SK-N-SH (cell line): ENCODE measurements at regions not wholly inside any gene's neighbourhood (a gene's known extent, or its start where the extent isn't known, plus 50 kb on each side); places are given as distances from the start of the nearest gene placed in this dataset.

Source experiments
- CTCF ChIA-PET: fragments of 300-600, 350-600 bp; formaldehyde crosslinking; extraction: SDS; loops from one replicate; lab custom pipeline; 2021; lab: Yijun Ruan, JAX
- POLR2A ChIA-PET: fragments of 350-600 bp; sonication (Branson Sonifier 250); formaldehyde crosslinking; extraction: SDS; loops from one replicate; lab custom pipeline; 2020; ENCODE audit warnings: antibody characterized with exemption, inconsistent platforms; lab: Yijun Ruan, JAX
- DNase-seq: peaks from one replicate; pipeline ENCODE4 v3.0.0; 2012
- H2AFZ ChIP-seq: fragments of 200-600 bp; sonication (generic); 2 replicates; pipeline ENCODE4 v1.8.1; 2016; ENCODE audit warnings: antibody characterized with exemption, mild to moderate bottlenecking, low read depth
- H3F3A ChIP-seq: fragments of 200-600 bp; sonication (generic); replicated peaks from 2 replicates; pipeline ENCODE3; 2016; ENCODE audit warnings: antibody characterized with exemption, mild to moderate bottlenecking; ENCODE audit not compliant: insufficient read depth
- H3K27ac ChIP-seq, 2 experiments: fragments of 200-500 bp in 1 of 2; fragments of 200-600 bp in 1 of 2; sonication (Bioruptor generic) in 1 of 2; sonication (generic), shearing (Covaris generic) in 1 of 2; 2 replicates each; pipeline versions ENCODE4 v1.5.1 to v1.6.1; 2014 to 2016; ENCODE audit warnings: low read depth in 2 of 2, inconsistent platforms in 1 of 2, low read length in 1 of 2, mild to moderate bottlenecking in 1 of 2, mixed read lengths in 1 of 2
- H3K27me3 ChIP-seq: fragments of 200-600 bp; sonication (generic), shearing (Covaris generic); 2 replicates; pipeline ENCODE4 v1.6.1; 2016; ENCODE audit warnings: mixed run types; ENCODE audit not compliant: insufficient read depth
- H3K36me3 ChIP-seq, 2 experiments: fragments of 200-500 bp in 1 of 2; fragments of 200-600 bp in 1 of 2; sonication (Bioruptor generic) in 1 of 2; sonication (generic) in 1 of 2; replicated peaks in 1 of 2; 2 replicates each; pipeline versions ENCODE3 to v1.5.1; 2014 to 2016; ENCODE audit warnings: low read length in 1 of 2, mild to moderate bottlenecking in 1 of 2; ENCODE audit not compliant: insufficient read depth in 2 of 2, control insufficient read depth in 1 of 2
- H3K4me1 ChIP-seq, 2 experiments: fragments of 200-500 bp in 1 of 2; fragments of 200-600 bp in 1 of 2; sonication (Bioruptor generic) in 1 of 2; sonication (generic), shearing (Covaris generic) in 1 of 2; 2 replicates each; pipeline versions ENCODE4 v1.5.1 to v1.6.1; 2014 to 2016; ENCODE audit warnings: low read depth in 1 of 2, low read length in 1 of 2, mixed run types in 1 of 2; ENCODE audit not compliant: insufficient read depth in 2 of 2, control insufficient read depth in 1 of 2
- H3K4me2 ChIP-seq: fragments of 200-600 bp; sonication (generic), shearing (Covaris generic); 2 replicates; pipeline ENCODE4 v1.6.1; 2017; ENCODE audit warnings: mixed run types
- H3K4me3 ChIP-seq, 2 experiments: fragments of 200-500 bp in 1 of 2; fragments of 200-600 bp in 1 of 2; sonication (Bioruptor generic) in 1 of 2; sonication (generic), shearing (Covaris generic) in 1 of 2; 2 replicates each; pipeline versions ENCODE4 v1.5.1 to v1.8.1; 2014 to 2016; ENCODE audit warnings: low read depth in 2 of 2, inconsistent platforms in 1 of 2, low read length in 1 of 2, mild to moderate bottlenecking in 1 of 2, mixed read lengths in 1 of 2, moderate library complexity in 1 of 2
- H3K79me2 ChIP-seq: fragments of 200-600 bp; sonication (generic); 2 replicates; pipeline ENCODE4 v1.8.1; 2017; ENCODE audit warnings: mild to moderate bottlenecking; ENCODE audit not compliant: insufficient read depth
- H3K9ac ChIP-seq: fragments of 200-600 bp; sonication (generic); 2 replicates; pipeline ENCODE4 v1.6.1; 2017; ENCODE audit warnings: mixed run types
- H3K9me2 ChIP-seq: fragments of 200-600 bp; sonication (generic); 2 replicates; pipeline ENCODE4 v1.6.1; 2017; ENCODE audit warnings: mixed run types
- H3K9me3 ChIP-seq: fragments of 200-600 bp; sonication (generic); 2 replicates; pipeline ENCODE4 v1.6.1; 2017; ENCODE audit warnings: mixed run types, mild to moderate bottlenecking, moderate library complexity
- H4K20me1 ChIP-seq: fragments of 200-600 bp; sonication (generic); 2 replicates; pipeline ENCODE4 v1.6.1; 2017; ENCODE audit warnings: mild to moderate bottlenecking, mixed run types; ENCODE audit not compliant: insufficient read depth
- CHD2 ChIP-seq: fragments of 150-350 bp; IDR thresholded peaks from 2 replicates; pipeline ENCODE4 v1.6.1; 2018; ENCODE audit warnings: low read length; ENCODE audit not compliant: partially characterized antibody
- EP300 ChIP-seq, 2 experiments: IDR thresholded peaks; 2 replicates each; pipeline versions ENCODE4 v1.4.0 to v1.6.1; 2012; ENCODE audit warnings: borderline replicate concordance in 1 of 2, low read depth in 1 of 2, low read length in 1 of 2
- FOSL2 ChIP-seq: IDR thresholded peaks from 2 replicates; pipeline ENCODE4 v1.4.0; 2012; ENCODE audit warnings: low read depth, mild to moderate bottlenecking, moderate library complexity, borderline replicate concordance
- FOXJ3 ChIP-seq: sonication (generic); formaldehyde crosslinking; IDR thresholded peaks from 2 replicates; pipeline ENCODE4 v1.5.1; 2020; ENCODE audit warnings: mild to moderate bottlenecking, missing genetic modification reagents
- FOXM1 ChIP-seq: IDR thresholded peaks from 2 replicates; pipeline ENCODE4 v1.4.0; 2012; ENCODE audit warnings: low read depth, mild to moderate bottlenecking
- GABPA ChIP-seq: IDR thresholded peaks from 2 replicates; pipeline ENCODE4 v1.4.0; 2012; ENCODE audit warnings: low read depth, mild to moderate bottlenecking
- MAX ChIP-seq: IDR thresholded peaks from 2 replicates; pipeline ENCODE4 v1.4.0; 2012; ENCODE audit warnings: low read depth
- MXI1 ChIP-seq: IDR thresholded peaks from 2 replicates; pipeline ENCODE4 v1.6.1; 2012; ENCODE audit warnings: mild to moderate bottlenecking, low read depth, low read length, improper control_type of control experiment
- NFIC ChIP-seq: IDR thresholded peaks from 2 replicates; pipeline ENCODE4 v1.4.0; 2012; ENCODE audit warnings: borderline replicate concordance
- PBX3 ChIP-seq: IDR thresholded peaks from 2 replicates; pipeline ENCODE4; 2012
- POLR2AphosphoS5 ChIP-seq: IDR thresholded peaks from 2 replicates; pipeline ENCODE4 v1.6.1; 2012; ENCODE audit warnings: low read depth, low read length
- RAD21 ChIP-seq: IDR thresholded peaks from 2 replicates; pipeline ENCODE4 v1.6.1; 2012; ENCODE audit warnings: mild to moderate bottlenecking, low read length
- REST ChIP-seq: IDR thresholded peaks from 2 replicates; pipeline ENCODE4 v1.6.1; 2012; ENCODE audit warnings: mild to moderate bottlenecking, low read depth, low read length, moderate library complexity
- RFX5 ChIP-seq: IDR thresholded peaks from 2 replicates; pipeline ENCODE4 v1.6.1; 2012; ENCODE audit warnings: mild to moderate bottlenecking, improper control_type of control experiment, low read length
- SIN3A ChIP-seq: IDR thresholded peaks from 2 replicates; pipeline ENCODE4 v1.6.1; 2012; ENCODE audit warnings: low read depth, mild to moderate bottlenecking, low read length, moderate library complexity, borderline replicate concordance
- TCF12 ChIP-seq: IDR thresholded peaks from 2 replicates; pipeline ENCODE4 v1.4.0; 2012
- USF1 ChIP-seq: IDR thresholded peaks from 2 replicates; pipeline ENCODE4 v1.4.0; 2012; ENCODE audit warnings: low read depth, borderline replicate concordance
- YY1 ChIP-seq: IDR thresholded peaks from 2 replicates; pipeline ENCODE4 v1.4.0; 2012; ENCODE audit warnings: low read depth, mild to moderate bottlenecking
- WGBS: methylation state at CpG from one replicate; pipeline ENCODE4 v1.1.6; 2017; ENCODE audit warnings: low lambda C conversion rate; 5-methylcytosine and 5-hydroxymethylcytosine counted together

GRCh38 chr6:121504227-121504626, 68.8 kb downstream of the GJA1 start:
- Histone ChIP-seq H3K27me3 (no peaks in the 10 kb centered on the region), H3K4me1 (peaks cover 0 to 13% of the 10 kb centered on the region in 2 experiments; a peak in 2 of 4 replicates), H3K27ac (peak overlapping the region in 1 of 2 experiments; percentile 81; a peak in 2 of 4 replicates), H2AFZ (peak overlapping the region; percentile 23; the same call in 1 of the 2 replicates), H3K9me3 (no peaks in the 10 kb centered on the region), H3K79me2 (no peaks in the 10 kb centered on the region), H4K20me1 (no peaks in the 10 kb centered on the region), H3K4me3 (no peak overlapping the region), H3K4me2 (0 out of 2 replicates have a peak overlapping the region, but pooled peaks have one; percentile 11), H3K9ac (peak overlapping the region; percentile 28; the same call in 1 of the 2 replicates), H3F3A (peaks cover 13% of the 10 kb centered on the region), H3K9me2 (no peaks in the 10 kb centered on the region), H3K36me3 (no peaks in the 10 kb centered on the region)
- no peak for DNase-seq
- TF ChIP-seq RAD21 (no peak), GABPA (peak; percentile 50), EP300 (IDR thresholded peaks at IDR 0.05; ENCODE audit: borderline replicate concordance in 1 of 2, low read depth in 1 of 2, low read length in 1 of 2) (peak in 1 of 2 experiments; percentile 48; a peak in 1 of 4 replicates), POLR2AphosphoS5 (no peak; the same call in 1 of the 2 replicates), FOSL2 (peak; percentile 50; the same call in 1 of the 2 replicates), TCF12 (peak; percentile 51; the same call in 1 of the 2 replicates), PBX3 (peak; percentile 85), FOXM1 (no peak), FOXJ3 (CRISPR knock-in tag) (no peak), MXI1 (no peak), NFIC (peak; percentile 30; the same call in 1 of the 2 replicates)
- ChIA-PET CTCF (no interaction called here), POLR2A (no interaction called here)
- WGBS, result 31% methylated on average over 1 of the region's 1 CpG

- Histone ChIP-seq H3K79me2 (no peaks in the 10 kb centered on the region), H3K27ac (peak overlapping the region in 1 of 2 experiments; percentile 81; a peak in 1 of 4 replicates)
Measured at GRCh38 chr6:121505284-121505683, 69.8 kb downstream of the GJA1 start.

More at GRCh38 chr6:121505284-121505683, 69.8 kb downstream of the GJA1 start:
- H3K9me2 ChIP-seq, result no peaks in the 10 kb centered on the region
- DNase-seq, result no peak
- H3K4me3 ChIP-seq, result no peak overlapping the region
- ChIA-PET POLR2A (no interaction called here), CTCF (interaction anchor here (0.9 kb wide), 1 partner anchor 12 kb away, joined by 3 read pairs; no protein-coding TSS in a partner anchor)
- H3K27me3 ChIP-seq, result no peaks in the 10 kb centered on the region
- no peaks in the 10 kb centered on the region for H3K9me3 ChIP-seq
- no peak overlapping the region for H2AFZ ChIP-seq
- no peaks in the 10 kb centered on the region for H4K20me1 ChIP-seq
- no peak overlapping the region for H3K4me2 ChIP-seq
- peaks cover 0 to 13% of the 10 kb centered on the region in 2 experiments; a peak in 2 of 4 replicates for H3K4me1 ChIP-seq
- peaks cover 13% of the 10 kb centered on the region for H3F3A ChIP-seq
- no peak overlapping the region for H3K9ac ChIP-seq
- TF ChIP-seq TCF12, result no peak
- no peak for TF ChIP-seq USF1
- TF ChIP-seq CHD2, result no peak
- TF ChIP-seq GABPA, result no peak
- no peak for TF ChIP-seq NFIC
- no peak for TF ChIP-seq PBX3
- no peak for TF ChIP-seq SIN3A
- no peak for TF ChIP-seq FOXM1
- TF ChIP-seq MAX, result no peak
- TF ChIP-seq REST, result no peak
- no peak for TF ChIP-seq YY1
- TF ChIP-seq RFX5, result no peak
- WGBS, result 93% methylated on average over 2 of the region's 2 CpGs
- no peaks in the 10 kb centered on the region for H3K36me3 ChIP-seq
